HCT116 (cell line): ENCODE measurements at regions not wholly inside any gene's neighbourhood (a gene's known extent, or its start where the extent isn't known, plus 50 kb on each side); places are given as distances from the start of the nearest gene placed in this dataset.

Experiments
- ATAC-seq: fragments of 200-7000 bp; cut with Tn5 transposase; 2 replicates; pipeline ENCODE4 v1.9.1; 2020; ENCODE audit warnings: mild to moderate bottlenecking, moderate library complexity
- BruUV-seq: library from RNA; stranded (reverse); fragments of 400-500 nt; replicated peaks from 2 replicates; lab custom pipeline; 2021; lab: Mats Ljungman, UMichigan
- CTCF ChIA-PET: fragments of 300-600 bp; sonication (Branson Sonifier 250); formaldehyde crosslinking; loops from one replicate; lab custom pipeline; 2021; ENCODE audit warnings: antibody characterized with exemption; lab: Charles Lee
- POLR2A ChIA-PET: fragments of 300-600, 350-600 bp; sonication (Branson Sonifier 250); formaldehyde crosslinking; loops from one replicate; lab custom pipeline; 2021; ENCODE audit warnings: antibody characterized with exemption; lab: Charles Lee
- RAD21 ChIA-PET, 2 experiments: fragments of 300-600 bp; sonication (Branson Sonifier 250); formaldehyde crosslinking; loops; one replicate each; lab custom pipeline; 2023; ENCODE audit warnings: low total read pairs in 2 of 2; ENCODE audit not compliant: uncharacterized antibody in 2 of 2, unreplicated experiment in 2 of 2, low non-redundant PET in 1 of 2; lab: Charles Lee
- DNase-seq: peaks from one replicate; pipeline ENCODE4 v3.0.0-alpha.2; 2010; ENCODE audit warnings: low read depth, low spot score
- H2AFZ ChIP-seq: fragments of 200-600 bp; shearing (Covaris generic), sonication (generic); 2 replicates; pipeline ENCODE4 v1.6.1; 2017; ENCODE audit warnings: low read depth, mixed run types, mixed read lengths, antibody characterized with exemption, low read length; ENCODE audit not compliant: poor library complexity, severe bottlenecking
- H3K27ac ChIP-seq: 2 replicates; pipeline ENCODE4 v1.5.1; 2012; ENCODE audit warnings: low read depth, low read length
- H3K27me3 ChIP-seq: fragments of 200-600 bp; sonication (generic); 2 replicates; pipeline ENCODE4 v1.6.1; 2016; ENCODE audit warnings: mixed run types, low read length, mixed read lengths; ENCODE audit not compliant: insufficient read depth
- H3K36me3 ChIP-seq, 2 experiments: fragments of 200-500 bp in 1 of 2; fragments of 200-600 bp in 1 of 2; sonication (Bioruptor generic) in 1 of 2; sonication (generic) in 1 of 2; 2 replicates each; pipeline versions ENCODE4 v1.5.1 to v1.6.1; 2014 to 2016; ENCODE audit warnings: low read length in 2 of 2, inconsistent platforms in 1 of 2, mixed read lengths in 1 of 2, mixed run types in 1 of 2; ENCODE audit not compliant: insufficient read depth in 2 of 2, control insufficient read depth in 1 of 2
- H3K4me1 ChIP-seq, 2 experiments: fragments of 200-600 bp in 1 of 2; sonication (generic) in 1 of 2; 2 replicates each; pipeline versions ENCODE4 v1.5.1 to v1.6.1; 2012 to 2017; ENCODE audit warnings: low read length in 2 of 2, inconsistent platforms in 1 of 2, mild to moderate bottlenecking in 1 of 2, mixed read lengths in 1 of 2, mixed run types in 1 of 2, moderate library complexity in 1 of 2; ENCODE audit not compliant: insufficient read depth in 2 of 2, control insufficient read depth in 1 of 2
- H3K4me2 ChIP-seq: fragments of 200-600 bp; sonication (generic); 2 replicates; pipeline ENCODE4 v1.6.1; 2017; ENCODE audit warnings: mixed run types, low read length, mixed read lengths
- H3K4me3 ChIP-seq, 2 experiments: fragments of 200-600 bp in 1 of 2; sonication (generic) in 1 of 2; replicated peaks in 1 of 2; 2 replicates each; pipeline ENCODE4 v1.5.1; 2011 to 2016; ENCODE audit warnings: low read length in 2 of 2, control low read depth in 1 of 2, low read depth in 1 of 2, mild to moderate bottlenecking in 1 of 2, mixed read lengths in 1 of 2, mixed run types in 1 of 2
- H3K79me2 ChIP-seq: fragments of 200-600 bp; sonication (generic); 2 replicates; pipeline ENCODE4 v1.6.1; 2017; ENCODE audit warnings: mild to moderate bottlenecking, mixed run types, low read length, moderate library complexity, mixed read lengths; ENCODE audit not compliant: insufficient read depth
- H3K9ac ChIP-seq: fragments of 200-600 bp; sonication (generic); 2 replicates; pipeline ENCODE4 v1.6.1; 2016; ENCODE audit warnings: low read length, mixed read lengths
- H3K9me2 ChIP-seq: fragments of 200-600 bp; sonication (generic), shearing (Covaris generic); 2 replicates; pipeline ENCODE4 v1.6.1; 2017; ENCODE audit warnings: mixed run types, mild to moderate bottlenecking, moderate library complexity; ENCODE audit not compliant: insufficient read depth
- H3K9me3 ChIP-seq, 2 experiments: fragments of 200-500 bp in 1 of 2; fragments of 200-600 bp in 1 of 2; sonication (Bioruptor generic) in 1 of 2; sonication (generic) in 1 of 2; 2 replicates each; pipeline ENCODE4 v1.6.1; 2014 to 2017; ENCODE audit warnings: low read length in 2 of 2, mixed read lengths in 2 of 2, inconsistent platforms in 1 of 2, low read depth in 1 of 2, mild to moderate bottlenecking in 1 of 2, mixed run types in 1 of 2, moderate library complexity in 1 of 2; ENCODE audit not compliant: control insufficient read depth in 1 of 2, insufficient read depth in 1 of 2
- H4K20me1 ChIP-seq: fragments of 200-600 bp; sonication (generic), shearing (Covaris generic); 2 replicates; pipeline ENCODE4 v1.6.1; 2017; ENCODE audit warnings: mixed run types, mild to moderate bottlenecking, moderate library complexity; ENCODE audit not compliant: insufficient read depth
- CBX3 ChIP-seq: IDR thresholded peaks from 2 replicates; pipeline ENCODE4 v1.6.1; 2012; ENCODE audit warnings: low read depth
- ELF1 ChIP-seq: IDR thresholded peaks from 2 replicates; pipeline ENCODE4 v1.6.1; 2012; ENCODE audit warnings: low read depth, borderline replicate concordance
- EZH2 ChIP-seq: fragments of 200-600 bp; sonication (generic); IDR thresholded peaks from 2 replicates; pipeline ENCODE4 v1.6.1; 2017; ENCODE audit warnings: antibody characterized with exemption, mixed run types
- EZH2phosphoT487 ChIP-seq: fragments of 200-600 bp; IDR thresholded peaks from 2 replicates; pipeline ENCODE4 v1.6.1; 2018; ENCODE audit warnings: antibody characterized with exemption, borderline replicate concordance
- FOSL1 ChIP-seq: IDR thresholded peaks from 2 replicates; pipeline ENCODE4 v1.6.1; 2012; ENCODE audit warnings: low read depth
- POLR2A ChIP-seq: IDR thresholded peaks from 2 replicates; pipeline ENCODE4 v1.7.0; 2011; ENCODE audit warnings: borderline replicate concordance; ENCODE audit not compliant: insufficient read depth, insufficient read length; ENCODE audit errors: extremely low read depth
- SIN3A ChIP-seq: IDR thresholded peaks from 2 replicates; pipeline ENCODE4 v1.6.1; 2012; ENCODE audit warnings: low read depth
- SP1 ChIP-seq: IDR thresholded peaks from 2 replicates; pipeline ENCODE4 v1.6.1; 2012; ENCODE audit warnings: low read depth
- YY1 ChIP-seq: IDR thresholded peaks from 2 replicates; pipeline ENCODE4 v1.6.1; 2011; ENCODE audit warnings: low read length, low read depth, moderate library complexity, mild to moderate bottlenecking; ENCODE audit not compliant: insufficient replicate concordance; ENCODE audit errors: extremely low read depth
- ZFX ChIP-seq: fragments of 450-650 bp; IDR thresholded peaks from 2 replicates; pipeline ENCODE4 v1.6.1; 2017
- ZNF274 ChIP-seq: fragments of 200-500 bp; sonication (Bioruptor generic); IDR thresholded peaks from 2 replicates; pipeline ENCODE4 v1.6.1; 2014; ENCODE audit warnings: mild to moderate bottlenecking, low read depth, low read length, inconsistent platforms
- intact Hi-C: fragments of 100-400 bp; cut with micrococcal nuclease; formaldehyde crosslinking; loops from 2 replicates; pipeline ENCODE4 v1.10.0; 2022
- TF ChIP-seq, protein P1 (sequence below): IDR thresholded peaks from 2 replicates; pipeline ENCODE4 v1.6.1; 2011; ENCODE audit warnings: mild to moderate bottlenecking, low read length, moderate library complexity; ENCODE audit not compliant: insufficient replicate concordance; ENCODE audit errors: extremely low read depth
- TF ChIP-seq, protein P2 (sequence below): IDR thresholded peaks from 2 replicates; pipeline ENCODE4 v1.6.1; 2012
- TF ChIP-seq, protein P3 (sequence below), 3 experiments: fragments of 200-600 bp in 1 of 3; sonication (generic) in 1 of 3; IDR thresholded peaks in 2 of 3; conservative IDR thresholded peaks in 1 of 3; 2 replicates each; pipeline ENCODE4 v1.5.1; 2012 to 2017; ENCODE audit warnings: low read depth in 2 of 3, low read length in 2 of 3, antibody characterized with exemption in 1 of 3, borderline replicate concordance in 1 of 3, control low read depth in 1 of 3, mild to moderate bottlenecking in 1 of 3, mixed read lengths in 1 of 3, mixed run types in 1 of 3, moderate library complexity in 1 of 3; ENCODE audit not compliant: insufficient read depth in 1 of 3

GRCh38 chr18:31248783-31249521 is 69.0 kb upstream of the DSG1 start:
- ATAC-seq = no peak
- Histone ChIP-seq H3K9me2 (peaks cover 3% of the 10 kb centered on the region; the same call in 1 of the 2 replicates), H3K9me3 (no peaks in the 10 kb centered on the region), H3K36me3 (no peaks in the 10 kb centered on the region), H2AFZ (no peak overlapping the region), H3K79me2 (no peaks in the 10 kb centered on the region), H3K4me1 (peaks cover 19 to 35% of the 10 kb centered on the region in 2 experiments), H3K9ac (no peak overlapping the region), H3K4me3 (no peak overlapping the region), H3K4me2 (no peak overlapping the region)
- POLR2A ChIA-PET = no interaction called here
- RAD21 ChIA-PET = no interaction called here
- DNase-seq = no peak
- no TSS peak for BruUV-seq
- intact Hi-C loops = no loop called here
- TF ChIP-seq SP1 (no peak), ZFX (no peak), SIN3A (no peak), CBX3 (no peak), POLR2A (no peak), EZH2 (no peak), ELF1 (no peak), EZH2phosphoT487 (no peak), FOSL1 (no peak), ZNF274 (no peak), YY1 (no peak)
- TF ChIP-seq, protein P1, sequence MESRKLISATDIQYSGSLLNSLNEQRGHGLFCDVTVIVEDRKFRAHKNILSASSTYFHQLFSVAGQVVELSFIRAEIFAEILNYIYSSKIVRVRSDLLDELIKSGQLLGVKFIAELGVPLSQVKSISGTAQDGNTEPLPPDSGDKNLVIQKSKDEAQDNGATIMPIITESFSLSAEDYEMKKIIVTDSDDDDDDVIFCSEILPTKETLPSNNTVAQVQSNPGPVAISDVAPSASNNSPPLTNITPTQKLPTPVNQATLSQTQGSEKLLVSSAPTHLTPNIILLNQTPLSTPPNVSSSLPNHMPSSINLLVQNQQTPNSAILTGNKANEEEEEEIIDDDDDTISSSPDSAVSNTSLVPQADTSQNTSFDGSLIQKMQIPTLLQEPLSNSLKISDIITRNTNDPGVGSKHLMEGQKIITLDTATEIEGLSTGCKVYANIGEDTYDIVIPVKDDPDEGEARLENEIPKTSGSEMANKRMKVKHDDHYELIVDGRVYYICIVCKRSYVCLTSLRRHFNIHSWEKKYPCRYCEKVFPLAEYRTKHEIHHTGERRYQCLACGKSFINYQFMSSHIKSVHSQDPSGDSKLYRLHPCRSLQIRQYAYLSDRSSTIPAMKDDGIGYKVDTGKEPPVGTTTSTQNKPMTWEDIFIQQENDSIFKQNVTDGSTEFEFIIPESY = no peak
- TF ChIP-seq, protein P2, sequence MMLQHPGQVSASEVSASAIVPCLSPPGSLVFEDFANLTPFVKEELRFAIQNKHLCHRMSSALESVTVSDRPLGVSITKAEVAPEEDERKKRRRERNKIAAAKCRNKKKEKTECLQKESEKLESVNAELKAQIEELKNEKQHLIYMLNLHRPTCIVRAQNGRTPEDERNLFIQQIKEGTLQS = no peak
- TF ChIP-seq, protein P3, sequence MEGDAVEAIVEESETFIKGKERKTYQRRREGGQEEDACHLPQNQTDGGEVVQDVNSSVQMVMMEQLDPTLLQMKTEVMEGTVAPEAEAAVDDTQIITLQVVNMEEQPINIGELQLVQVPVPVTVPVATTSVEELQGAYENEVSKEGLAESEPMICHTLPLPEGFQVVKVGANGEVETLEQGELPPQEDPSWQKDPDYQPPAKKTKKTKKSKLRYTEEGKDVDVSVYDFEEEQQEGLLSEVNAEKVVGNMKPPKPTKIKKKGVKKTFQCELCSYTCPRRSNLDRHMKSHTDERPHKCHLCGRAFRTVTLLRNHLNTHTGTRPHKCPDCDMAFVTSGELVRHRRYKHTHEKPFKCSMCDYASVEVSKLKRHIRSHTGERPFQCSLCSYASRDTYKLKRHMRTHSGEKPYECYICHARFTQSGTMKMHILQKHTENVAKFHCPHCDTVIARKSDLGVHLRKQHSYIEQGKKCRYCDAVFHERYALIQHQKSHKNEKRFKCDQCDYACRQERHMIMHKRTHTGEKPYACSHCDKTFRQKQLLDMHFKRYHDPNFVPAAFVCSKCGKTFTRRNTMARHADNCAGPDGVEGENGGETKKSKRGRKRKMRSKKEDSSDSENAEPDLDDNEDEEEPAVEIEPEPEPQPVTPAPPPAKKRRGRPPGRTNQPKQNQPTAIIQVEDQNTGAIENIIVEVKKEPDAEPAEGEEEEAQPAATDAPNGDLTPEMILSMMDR (IDR thresholded peaks at IDR 0.05 in 2 of 3, conservative IDR thresholded peaks at IDR 0.05 in 1 of 3; ENCODE audit: borderline replicate concordance in 1 of 3, insufficient read depth in 1 of 3, low read depth in 2 of 3, low read length in 2 of 3) = no peak
- TF ChIP-seq, all 23 proteins: peak for 0
- CTCF ChIA-PET = no interaction called here
- H4K20me1 ChIP-seq = no peaks in the 10 kb centered on the region
- H3K27me3 ChIP-seq = no peaks in the 10 kb centered on the region
- H3K27ac ChIP-seq = no peak overlapping the region
